ENCODE measurements at regions not wholly inside any gene's neighbourhood (a gene's known extent, or its start where the extent isn't known, plus 50 kb on each side); places are given as distances from the start of the nearest gene placed in this dataset.

DNA sequence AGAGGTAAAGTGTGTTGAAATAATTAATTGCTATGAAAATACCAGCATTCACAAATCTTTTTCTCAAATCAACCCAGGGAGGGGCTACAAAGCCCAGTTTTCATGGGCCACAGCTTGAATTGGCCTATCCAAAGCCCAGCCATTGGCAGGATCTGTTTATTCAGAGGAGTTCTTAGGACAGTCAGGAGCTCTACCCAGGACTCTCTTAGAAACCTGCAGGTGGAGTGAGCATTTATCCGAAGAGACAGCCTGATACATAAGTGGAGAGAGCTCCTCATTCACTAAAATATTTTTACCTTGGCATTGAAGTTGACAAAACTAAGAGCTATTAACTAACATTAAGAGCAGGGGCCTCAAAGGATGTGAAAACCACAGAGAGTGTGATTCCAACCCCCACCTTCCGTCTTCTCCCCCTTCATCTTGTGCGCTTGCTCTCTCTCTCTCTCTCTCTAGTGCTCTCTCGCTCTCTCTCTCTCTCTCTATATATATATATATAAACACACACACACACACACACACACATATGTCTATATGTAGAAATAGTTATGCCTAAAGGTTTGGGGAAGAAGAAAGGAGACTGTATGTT lies 315.5 kb downstream of the SNAPC1 start:
- TF ChIP-seq EZH2phosphoT487 (IDR thresholded peaks at IDR 0.05; ENCODE audit: low read depth, severe bottlenecking, unreplicated experiment) (no peak), EZH2 (IDR thresholded peaks at IDR 0.05; ENCODE audit: borderline replicate concordance) (no peak)
- TF ChIP-seq, protein P1, sequence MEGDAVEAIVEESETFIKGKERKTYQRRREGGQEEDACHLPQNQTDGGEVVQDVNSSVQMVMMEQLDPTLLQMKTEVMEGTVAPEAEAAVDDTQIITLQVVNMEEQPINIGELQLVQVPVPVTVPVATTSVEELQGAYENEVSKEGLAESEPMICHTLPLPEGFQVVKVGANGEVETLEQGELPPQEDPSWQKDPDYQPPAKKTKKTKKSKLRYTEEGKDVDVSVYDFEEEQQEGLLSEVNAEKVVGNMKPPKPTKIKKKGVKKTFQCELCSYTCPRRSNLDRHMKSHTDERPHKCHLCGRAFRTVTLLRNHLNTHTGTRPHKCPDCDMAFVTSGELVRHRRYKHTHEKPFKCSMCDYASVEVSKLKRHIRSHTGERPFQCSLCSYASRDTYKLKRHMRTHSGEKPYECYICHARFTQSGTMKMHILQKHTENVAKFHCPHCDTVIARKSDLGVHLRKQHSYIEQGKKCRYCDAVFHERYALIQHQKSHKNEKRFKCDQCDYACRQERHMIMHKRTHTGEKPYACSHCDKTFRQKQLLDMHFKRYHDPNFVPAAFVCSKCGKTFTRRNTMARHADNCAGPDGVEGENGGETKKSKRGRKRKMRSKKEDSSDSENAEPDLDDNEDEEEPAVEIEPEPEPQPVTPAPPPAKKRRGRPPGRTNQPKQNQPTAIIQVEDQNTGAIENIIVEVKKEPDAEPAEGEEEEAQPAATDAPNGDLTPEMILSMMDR (IDR thresholded peaks at IDR 0.05; ENCODE audit: poor library complexity) = no peak

DNA sequence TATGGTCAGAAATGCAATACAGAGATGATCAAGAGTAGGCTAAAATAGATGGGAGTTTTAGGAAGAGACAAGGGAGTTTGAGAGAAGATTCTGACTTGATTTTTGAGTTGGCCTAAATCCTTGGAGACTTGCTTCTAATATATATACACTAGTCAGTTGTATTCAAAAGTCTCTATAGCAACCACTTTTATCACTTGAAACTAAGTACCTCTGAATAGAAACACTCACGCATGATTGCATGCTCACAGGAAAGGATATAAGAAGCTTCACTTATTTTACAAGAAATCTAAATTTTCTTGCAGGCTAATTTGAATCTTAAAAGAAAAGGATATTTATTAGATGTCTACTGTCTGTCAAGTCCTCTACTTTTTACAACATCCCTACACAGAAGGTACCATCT lies 316.8 kb downstream of the SNAPC1 start:
- no peak for DNase-seq (ENCODE audit: low spot score)
- H3K4me1 ChIP-seq (ENCODE audit: insufficient read depth) = no peaks in the 10 kb centered on the region
- H3K79me2 ChIP-seq = no peaks in the 10 kb centered on the region
- 80% methylated on average over 1 of the region's 1 CpG for WGBS (ENCODE audit: low lambda C conversion rate, missing lambda C conversion rate)
- TF ChIP-seq EZH2phosphoT487 (IDR thresholded peaks at IDR 0.05; ENCODE audit: low read depth, severe bottlenecking, unreplicated experiment) (no peak), EZH2 (IDR thresholded peaks at IDR 0.05; ENCODE audit: borderline replicate concordance) (no peak)
- TF ChIP-seq, protein P1 (IDR thresholded peaks at IDR 0.05; ENCODE audit: poor library complexity) = no peak
- no peaks in the 10 kb centered on the region for H4K20me1 ChIP-seq (ENCODE audit: insufficient read depth, poor library complexity, severe bottlenecking)
- H3K27ac ChIP-seq = no peak overlapping the region
- no peaks in the 10 kb centered on the region for H3K36me3 ChIP-seq (replicated peaks; ENCODE audit: insufficient read depth, low read depth)
- no peak overlapping the region for H3K4me2 ChIP-seq
- H3K9me3 ChIP-seq (ENCODE audit: low read depth) = no peaks in the 10 kb centered on the region
- H2AFZ ChIP-seq = no peak overlapping the region
- no peak overlapping the region for H3K4me3 ChIP-seq
- no peaks in the 10 kb centered on the region for H3K27me3 ChIP-seq
- no peaks in the 10 kb centered on the region for H3K9me2 ChIP-seq (replicated peaks; ENCODE audit: insufficient read depth)

More for the DNA sequence above, 315.5 kb downstream of the SNAPC1 start:
- DNase-seq (ENCODE audit: low spot score) = no peak
- Histone ChIP-seq H3K4me1 (ENCODE audit: insufficient read depth) (no peaks in the 10 kb centered on the region), H3K9me3 (ENCODE audit: low read depth) (no peaks in the 10 kb centered on the region), H3K27me3 (no peaks in the 10 kb centered on the region), H3K9me2 (replicated peaks; ENCODE audit: insufficient read depth) (no peaks in the 10 kb centered on the region), H3K4me3 (no peak overlapping the region), H3K79me2 (no peaks in the 10 kb centered on the region), H3K27ac (no peak overlapping the region), H3K36me3 (replicated peaks; ENCODE audit: insufficient read depth, low read depth) (no peaks in the 10 kb centered on the region), H4K20me1 (ENCODE audit: insufficient read depth, poor library complexity, severe bottlenecking) (no peaks in the 10 kb centered on the region), H2AFZ (no peak overlapping the region), H3K4me2 (no peak overlapping the region)
- WGBS (ENCODE audit: low lambda C conversion rate, missing lambda C conversion rate) = 94% methylated on average over 3 of the region's 4 CpGs

DNA sequence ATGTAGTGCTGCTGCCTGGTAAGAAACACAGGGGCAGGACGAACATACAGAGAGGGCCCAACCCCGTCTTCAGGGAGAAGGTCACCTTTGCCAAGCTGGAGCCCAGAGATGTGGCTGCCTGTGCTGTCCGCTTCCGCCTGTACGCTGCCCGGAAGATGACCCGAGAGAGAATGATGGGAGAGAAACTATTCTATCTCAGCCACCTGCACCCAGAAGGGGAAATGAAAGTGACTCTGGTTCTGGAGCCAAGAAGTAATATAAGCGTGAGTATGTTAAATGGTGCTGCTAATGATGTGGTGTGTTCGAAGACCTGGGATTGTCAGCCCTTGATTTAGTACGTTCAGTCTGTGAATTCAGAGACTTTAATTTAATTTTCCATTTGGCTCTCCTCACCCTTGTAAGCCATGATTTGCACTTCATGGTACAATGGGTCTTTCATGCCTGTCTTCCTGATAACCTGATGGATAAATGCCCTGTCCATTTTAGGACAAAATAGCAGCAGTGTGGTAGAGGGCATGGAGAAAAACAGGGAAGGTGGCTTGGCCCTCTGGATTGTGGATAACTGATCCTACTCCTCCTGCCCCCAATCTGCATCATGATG lies 318.9 kb downstream of the SNAPC1 start:
- no peaks in the 10 kb centered on the region for H3K27me3 ChIP-seq
- H3K4me1 ChIP-seq (ENCODE audit: insufficient read depth) = no peaks in the 10 kb centered on the region
- no peak overlapping the region for H3K4me3 ChIP-seq
- WGBS (ENCODE audit: low lambda C conversion rate, missing lambda C conversion rate) = 94% methylated on average over 10 of the region's 10 CpGs
- H3K4me2 ChIP-seq = no peak overlapping the region
- no peaks in the 10 kb centered on the region for H3K36me3 ChIP-seq (replicated peaks; ENCODE audit: insufficient read depth, low read depth)
- no peaks in the 10 kb centered on the region for H3K9me2 ChIP-seq (replicated peaks; ENCODE audit: insufficient read depth)
- TF ChIP-seq EZH2phosphoT487 (IDR thresholded peaks at IDR 0.05; ENCODE audit: low read depth, severe bottlenecking, unreplicated experiment) (no peak), EZH2 (IDR thresholded peaks at IDR 0.05; ENCODE audit: borderline replicate concordance) (no peak)
- TF ChIP-seq, protein P1 (IDR thresholded peaks at IDR 0.05; ENCODE audit: poor library complexity) = no peak
- H3K9me3 ChIP-seq (ENCODE audit: low read depth) = no peaks in the 10 kb centered on the region
- H2AFZ ChIP-seq = no peak overlapping the region
- H3K27ac ChIP-seq = no peak overlapping the region
- DNase-seq (ENCODE audit: low spot score) = no peak
- H3K79me2 ChIP-seq = no peaks in the 10 kb centered on the region
- no peaks in the 10 kb centered on the region for H4K20me1 ChIP-seq (ENCODE audit: insufficient read depth, poor library complexity, severe bottlenecking)

Measured in hepatocyte (in vitro differentiated cells).